Ectodermal cell (in vitro differentiated cells): ENCODE measurements at regions not wholly inside any gene's neighbourhood (a gene's known extent, or its start where the extent isn't known, plus 50 kb on each side); places are given as distances from the start of the nearest gene placed in this dataset.

ENCODE experiments used
- H3K27ac ChIP-seq: 2 replicates; pipeline ENCODE4 v1.7.0; 2013; ENCODE audit warnings: mild to moderate bottlenecking, low read depth, low read length; ENCODE audit not compliant: insufficient read depth, poor library complexity, severe bottlenecking
- H3K27me3 ChIP-seq: 2 replicates; pipeline ENCODE4 v1.7.0; 2013; ENCODE audit warnings: mild to moderate bottlenecking, low read length; ENCODE audit not compliant: insufficient read depth, control insufficient read depth, poor library complexity, severe bottlenecking
- H3K36me3 ChIP-seq: one replicate; pipeline ENCODE4 v1.7.0; 2013; ENCODE audit warnings: low read length; ENCODE audit not compliant: control insufficient read depth, insufficient read depth
- H3K4me1 ChIP-seq: one replicate; pipeline ENCODE4 v1.7.0; 2013; ENCODE audit warnings: low read length; ENCODE audit not compliant: control insufficient read depth, insufficient read depth
- H3K4me3 ChIP-seq: 2 replicates; pipeline ENCODE4 v1.7.0; 2013; ENCODE audit warnings: low read depth, low read length, control low read depth; ENCODE audit not compliant: insufficient read depth
- H3K9me3 ChIP-seq: 2 replicates; pipeline ENCODE4 v1.7.0; 2013; ENCODE audit warnings: mild to moderate bottlenecking, low read length, moderate library complexity; ENCODE audit not compliant: control insufficient read depth
- WGBS, 2 experiments: methylation state at CpG; one replicate each; pipeline ENCODE4 v1.1.7; 2013; ENCODE audit warnings: missing lambda C conversion rate in 2 of 2; 5-methylcytosine and 5-hydroxymethylcytosine counted together

DNA sequence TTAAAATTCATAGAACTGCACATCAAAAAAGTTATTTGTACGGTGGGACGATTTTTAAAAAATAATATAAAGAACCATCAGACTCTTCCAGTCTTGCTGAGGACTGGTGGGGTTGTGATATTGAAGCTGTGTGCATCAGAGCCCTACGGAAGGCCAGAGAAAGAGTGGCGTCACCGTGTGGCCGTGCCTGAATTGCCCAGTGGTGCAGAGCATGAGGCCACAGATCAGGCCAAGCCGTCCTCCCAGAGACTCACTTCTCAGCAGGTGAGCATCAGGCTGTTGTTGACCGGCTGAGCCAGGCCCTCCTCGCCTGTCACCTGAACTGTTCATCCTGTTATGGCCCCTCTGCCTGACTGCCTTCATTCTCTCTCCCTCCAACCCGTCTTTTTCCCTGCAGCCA lies 1013.9 kb downstream of the TBC1D22A start:
- 56 to 59% methylated on average over 8 to 10 of the region's 10 CpGs for WGBS, 2 experiments
- H3K27me3 ChIP-seq: no peaks in the 10 kb centered on the region
- H3K27ac ChIP-seq: no peak overlapping the region
- no peaks in the 10 kb centered on the region for H3K4me1 ChIP-seq
- H3K36me3 ChIP-seq: no peaks in the 10 kb centered on the region
- no peaks in the 10 kb centered on the region for H3K9me3 ChIP-seq
- no peak overlapping the region for H3K4me3 ChIP-seq

DNA sequence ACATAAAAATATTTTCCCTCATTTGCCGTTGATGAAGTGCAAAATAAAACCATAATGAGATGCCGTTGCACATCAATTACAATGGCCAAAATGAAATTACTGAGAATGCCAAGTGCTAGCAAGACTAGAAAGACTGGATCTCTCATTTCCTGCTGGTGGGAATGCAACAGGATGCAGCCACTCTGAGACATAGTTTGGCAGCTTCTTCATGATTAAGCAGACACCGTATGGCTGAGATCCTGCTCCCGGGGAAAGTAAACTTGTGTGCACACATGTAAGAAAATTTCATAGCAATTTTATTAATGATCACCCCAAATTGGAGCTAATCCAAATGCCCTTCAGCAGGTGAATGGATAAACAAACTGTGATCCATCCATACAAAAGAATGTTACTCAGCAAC lies 1013.2 kb downstream of the TBC1D22A start:
- H3K27ac ChIP-seq: no peak overlapping the region
- no peaks in the 10 kb centered on the region for H3K36me3 ChIP-seq
- no peaks in the 10 kb centered on the region for H3K9me3 ChIP-seq
- 90 to 94% methylated on average over 4 of the region's 4 CpGs for WGBS, 2 experiments
- no peaks in the 10 kb centered on the region for H3K27me3 ChIP-seq
- no peak overlapping the region for H3K4me3 ChIP-seq
- no peaks in the 10 kb centered on the region for H3K4me1 ChIP-seq

DNA sequence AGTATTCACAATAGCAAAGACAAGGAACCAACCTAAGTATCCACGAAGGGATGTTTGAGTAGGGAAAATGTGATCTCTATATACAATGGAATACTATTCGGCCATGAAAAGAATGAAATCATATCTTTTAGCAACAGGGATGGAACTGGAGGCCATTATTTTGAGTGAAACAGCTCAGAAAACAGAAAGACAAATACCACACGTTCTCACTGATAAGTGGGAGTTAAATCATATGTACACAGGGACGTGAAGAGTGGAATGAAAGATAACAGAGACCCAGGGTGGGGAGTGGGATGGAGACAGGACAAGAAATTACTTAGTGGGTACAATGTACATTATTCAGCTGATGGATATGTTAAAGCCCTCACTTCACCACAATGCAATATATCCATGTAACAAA lies 1012.7 kb downstream of the TBC1D22A start:
- Histone ChIP-seq H3K4me1 (no peaks in the 10 kb centered on the region), H3K27ac (no peak overlapping the region), H3K4me3 (no peak overlapping the region), H3K27me3 (no peaks in the 10 kb centered on the region), H3K36me3 (no peaks in the 10 kb centered on the region), H3K9me3 (no peaks in the 10 kb centered on the region)
- 92 to 95% methylated on average over 4 of the region's 4 CpGs for WGBS, 2 experiments

DNA sequence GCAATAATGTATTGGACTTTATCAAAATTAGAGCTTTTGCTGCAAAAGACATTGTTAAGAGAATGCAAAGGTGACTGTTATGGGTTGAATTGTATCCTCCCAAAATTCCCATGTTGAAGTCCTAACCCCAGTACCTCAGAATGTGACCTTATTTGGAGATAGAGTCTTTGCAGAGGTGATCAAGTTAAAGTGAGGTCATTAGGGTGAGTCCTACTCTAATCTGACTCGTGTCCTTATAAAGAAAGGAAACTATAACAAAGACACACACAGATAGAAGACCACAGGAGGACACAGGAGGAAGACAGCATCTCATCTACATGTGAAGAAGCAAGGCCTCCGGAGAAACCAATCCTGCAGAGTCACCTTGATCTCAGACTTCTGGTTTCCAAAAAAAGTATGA lies 1011.2 kb downstream of the TBC1D22A start:
- 57% methylated on average over 1 to 2 of the region's 2 CpGs for WGBS, 2 experiments
- no peak overlapping the region for H3K4me3 ChIP-seq
- H3K27ac ChIP-seq: no peak overlapping the region
- H3K27me3 ChIP-seq: no peaks in the 10 kb centered on the region
- no peaks in the 10 kb centered on the region for H3K9me3 ChIP-seq
- H3K4me1 ChIP-seq: no peaks in the 10 kb centered on the region
- no peaks in the 10 kb centered on the region for H3K36me3 ChIP-seq

DNA sequence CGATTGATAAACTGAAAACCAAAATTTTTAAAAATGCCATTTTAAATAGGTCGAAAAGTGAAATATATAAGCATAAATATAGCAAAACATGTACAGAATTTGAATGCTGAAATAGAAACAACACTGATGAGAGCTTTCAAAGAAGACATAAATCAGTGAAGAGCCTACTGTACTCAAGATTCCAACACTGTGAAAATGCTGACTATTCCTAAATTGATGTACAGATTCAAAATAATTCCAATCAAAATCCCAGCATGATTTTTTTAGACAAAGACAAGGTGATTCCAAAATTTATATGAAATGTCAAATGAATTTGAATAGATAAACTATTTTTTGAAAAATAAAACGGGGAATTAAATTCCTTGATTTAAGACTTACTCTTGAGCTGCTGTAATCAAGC lies 1010.4 kb downstream of the TBC1D22A start:
- Histone ChIP-seq H3K27me3 (no peaks in the 10 kb centered on the region), H3K27ac (no peak overlapping the region), H3K9me3 (no peaks in the 10 kb centered on the region), H3K4me3 (no peak overlapping the region), H3K36me3 (no peaks in the 10 kb centered on the region), H3K4me1 (no peaks in the 10 kb centered on the region)
- 65 to 86% methylated on average over 1 to 3 of the region's 3 CpGs for WGBS, 2 experiments

DNA sequence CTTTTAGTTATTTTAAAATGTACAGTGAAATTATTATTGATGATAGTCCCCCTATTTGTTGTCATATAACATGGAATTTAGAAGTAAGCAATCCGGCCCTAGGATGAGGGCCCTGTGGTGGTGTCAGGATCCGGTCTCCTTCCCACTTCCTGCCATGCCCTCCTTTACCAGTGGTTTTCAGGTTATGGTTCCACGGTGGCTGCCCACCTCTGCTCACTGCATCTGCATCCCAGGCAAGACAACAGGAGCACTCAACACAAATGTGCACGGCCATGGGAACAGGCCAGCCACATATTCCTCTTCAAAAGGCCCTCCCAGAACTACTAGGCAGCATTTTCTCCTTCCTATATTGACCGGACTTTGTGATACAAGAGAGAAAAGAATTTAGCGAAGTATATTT lies 1007.2 kb downstream of the TBC1D22A start:
- Histone ChIP-seq H3K4me3 (no peak overlapping the region), H3K4me1 (no peaks in the 10 kb centered on the region), H3K27me3 (no peaks in the 10 kb centered on the region), H3K27ac (no peak overlapping the region), H3K36me3 (no peaks in the 10 kb centered on the region), H3K9me3 (no peaks in the 10 kb centered on the region)
- WGBS, 2 experiments: 91 to 93% methylated on average over 4 to 5 of the region's 6 CpGs

DNA sequence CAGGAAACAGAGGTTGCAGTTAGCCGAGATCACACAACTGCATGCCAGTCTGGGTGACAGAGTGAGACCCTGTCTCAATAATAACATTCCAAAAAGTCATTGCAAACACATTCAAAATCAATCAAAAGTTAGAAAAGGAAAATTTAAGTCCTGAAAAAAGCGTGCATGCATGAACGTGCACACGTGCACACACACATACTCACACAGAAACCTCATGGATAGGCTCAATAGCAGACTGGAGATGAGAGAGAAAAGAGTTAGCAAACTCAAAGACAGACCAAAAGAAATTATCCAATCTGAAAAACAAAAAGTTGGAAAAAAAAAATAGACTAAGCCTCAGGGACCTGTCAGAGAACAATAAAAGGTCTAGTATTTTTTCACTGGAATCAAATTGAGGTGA lies 1005.6 kb downstream of the TBC1D22A start:
- Histone ChIP-seq H3K4me1 (no peaks in the 10 kb centered on the region), H3K9me3 (no peaks in the 10 kb centered on the region), H3K4me3 (no peak overlapping the region), H3K27ac (no peak overlapping the region), H3K36me3 (no peaks in the 10 kb centered on the region), H3K27me3 (no peaks in the 10 kb centered on the region)
- 98 to 99% methylated on average over 4 of the region's 4 CpGs for WGBS, 2 experiments

DNA sequence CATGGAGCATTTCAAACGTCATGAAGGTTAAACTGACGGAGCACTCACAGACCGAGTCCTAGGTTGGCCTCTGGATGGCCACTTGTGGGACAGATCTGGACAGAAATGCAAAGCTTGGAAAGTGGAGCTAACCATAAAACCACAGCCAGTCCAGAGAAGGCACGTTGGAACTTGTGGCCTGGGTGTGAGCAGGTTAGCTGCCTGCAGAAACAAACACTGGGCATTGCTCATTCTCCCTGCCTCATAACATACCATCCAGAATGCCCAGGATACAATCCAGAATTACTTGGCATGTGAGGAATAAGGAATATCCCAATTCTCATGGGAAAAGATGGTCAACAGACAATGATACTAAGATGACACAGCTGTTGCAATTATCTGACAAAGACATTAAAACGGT lies 1005.0 kb downstream of the TBC1D22A start:
- Histone ChIP-seq H3K27me3 (no peaks in the 10 kb centered on the region), H3K4me1 (no peaks in the 10 kb centered on the region), H3K36me3 (no peaks in the 10 kb centered on the region), H3K27ac (no peak overlapping the region), H3K9me3 (no peaks in the 10 kb centered on the region), H3K4me3 (no peak overlapping the region)
- 92 to 94% methylated on average over 5 of the region's 5 CpGs for WGBS, 2 experiments

DNA sequence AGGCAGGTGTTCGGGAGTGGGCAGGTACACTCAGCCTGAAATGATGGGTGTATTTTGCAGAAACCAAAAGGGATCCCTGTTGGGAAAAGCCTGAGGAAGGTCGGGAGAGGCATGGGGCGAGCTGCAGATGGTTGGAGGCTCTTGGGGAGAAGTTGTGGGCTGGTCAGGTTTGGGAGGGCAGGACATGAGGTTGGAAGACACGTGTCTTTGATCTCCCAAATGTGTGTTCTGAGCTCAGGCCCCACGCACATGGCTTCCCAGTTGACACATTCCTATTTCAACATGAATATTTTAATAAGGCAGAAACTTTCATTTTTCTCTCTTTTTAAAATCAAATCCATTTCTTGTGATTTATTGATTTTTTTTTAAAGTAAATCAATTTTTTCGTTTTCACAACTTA lies 1003.3 kb downstream of the TBC1D22A start:
- no peaks in the 10 kb centered on the region for H3K36me3 ChIP-seq
- no peak overlapping the region for H3K4me3 ChIP-seq
- no peaks in the 10 kb centered on the region for H3K9me3 ChIP-seq
- no peaks in the 10 kb centered on the region for H3K4me1 ChIP-seq
- no peak overlapping the region for H3K27ac ChIP-seq
- WGBS, 2 experiments: 88 to 89% methylated on average over 5 of the region's 6 CpGs
- H3K27me3 ChIP-seq: no peaks in the 10 kb centered on the region

DNA sequence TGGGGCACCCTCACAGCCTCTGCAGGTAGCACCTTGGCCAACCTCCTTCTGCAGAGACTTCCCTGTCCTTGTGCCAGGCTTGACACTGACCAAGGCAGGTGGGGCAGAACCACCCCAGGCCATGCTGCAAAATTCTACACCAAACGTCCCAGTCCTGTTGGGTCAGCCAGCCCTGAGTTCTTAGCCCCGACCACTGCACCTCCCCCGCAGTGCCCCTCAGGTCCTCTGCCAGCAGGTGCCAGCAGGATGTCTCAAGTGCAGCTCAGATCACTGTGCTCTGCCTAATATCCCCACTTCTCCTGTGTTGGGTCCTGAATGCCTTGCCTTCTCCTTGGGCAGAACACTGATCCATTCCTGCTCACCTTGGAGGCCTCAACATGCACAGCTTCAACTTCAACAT lies 999.7 kb downstream of the TBC1D22A start:
- 86 to 88% methylated on average over 3 of the region's 3 CpGs for WGBS, 2 experiments
- no peaks in the 10 kb centered on the region for H3K36me3 ChIP-seq
- no peak overlapping the region for H3K27ac ChIP-seq
- H3K27me3 ChIP-seq: no peaks in the 10 kb centered on the region
- H3K4me1 ChIP-seq: no peaks in the 10 kb centered on the region
- H3K4me3 ChIP-seq: no peak overlapping the region
- no peaks in the 10 kb centered on the region for H3K9me3 ChIP-seq

DNA sequence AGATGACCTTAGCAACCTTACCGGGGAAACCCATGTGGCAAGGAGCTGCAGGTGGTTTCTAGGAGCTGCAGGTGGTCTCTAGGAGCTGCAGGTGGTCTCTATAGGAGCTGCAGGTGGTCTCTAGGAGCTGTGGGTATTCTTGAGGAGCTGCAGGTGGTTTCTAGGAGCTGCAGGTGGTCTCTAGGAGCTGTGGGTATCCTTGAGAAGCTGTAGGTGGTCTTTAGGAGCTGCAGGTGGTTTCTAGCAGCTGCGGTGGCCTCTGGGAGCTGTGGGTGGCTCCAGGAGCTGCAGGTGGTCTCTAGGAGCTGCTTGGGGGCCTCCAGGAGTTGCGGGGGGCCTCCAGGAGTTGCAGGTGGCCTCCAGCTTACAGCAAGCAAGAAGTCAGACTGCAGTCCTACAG lies 997.5 kb downstream of the TBC1D22A start:
- Histone ChIP-seq H3K4me3 (no peak overlapping the region), H3K36me3 (no peaks in the 10 kb centered on the region), H3K27me3 (no peaks in the 10 kb centered on the region), H3K27ac (no peak overlapping the region), H3K9me3 (no peaks in the 10 kb centered on the region), H3K4me1 (no peaks in the 10 kb centered on the region)
- WGBS, 2 experiments: 90 to 91% methylated on average over 3 of the region's 3 CpGs
